ENCODE measurements at regions not wholly inside any gene's neighbourhood (a gene's known extent, or its start where the extent isn't known, plus 50 kb on each side); places are given as distances from the start of the nearest gene placed in this dataset.

DNA sequence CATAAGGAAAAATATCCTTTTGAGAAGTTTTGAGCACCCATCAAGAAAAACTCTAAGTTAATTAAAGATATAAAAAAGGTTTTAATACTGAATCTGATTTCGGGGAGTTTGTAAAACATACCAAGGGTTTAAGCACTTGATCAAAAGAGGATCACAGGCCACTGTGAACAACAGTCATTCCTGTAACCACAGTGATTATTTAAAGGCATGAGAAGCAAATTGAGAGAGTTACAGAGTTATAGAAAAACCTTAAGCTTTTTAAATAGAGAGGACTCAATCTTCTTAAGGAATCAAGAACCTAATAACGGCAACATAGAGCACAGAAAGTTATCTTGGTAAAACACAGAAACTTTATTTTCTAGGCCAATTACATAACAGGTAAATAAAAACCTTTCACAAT is 831.6 kb downstream of the C6orf118 start:
- TF ChIP-seq, protein P1, sequence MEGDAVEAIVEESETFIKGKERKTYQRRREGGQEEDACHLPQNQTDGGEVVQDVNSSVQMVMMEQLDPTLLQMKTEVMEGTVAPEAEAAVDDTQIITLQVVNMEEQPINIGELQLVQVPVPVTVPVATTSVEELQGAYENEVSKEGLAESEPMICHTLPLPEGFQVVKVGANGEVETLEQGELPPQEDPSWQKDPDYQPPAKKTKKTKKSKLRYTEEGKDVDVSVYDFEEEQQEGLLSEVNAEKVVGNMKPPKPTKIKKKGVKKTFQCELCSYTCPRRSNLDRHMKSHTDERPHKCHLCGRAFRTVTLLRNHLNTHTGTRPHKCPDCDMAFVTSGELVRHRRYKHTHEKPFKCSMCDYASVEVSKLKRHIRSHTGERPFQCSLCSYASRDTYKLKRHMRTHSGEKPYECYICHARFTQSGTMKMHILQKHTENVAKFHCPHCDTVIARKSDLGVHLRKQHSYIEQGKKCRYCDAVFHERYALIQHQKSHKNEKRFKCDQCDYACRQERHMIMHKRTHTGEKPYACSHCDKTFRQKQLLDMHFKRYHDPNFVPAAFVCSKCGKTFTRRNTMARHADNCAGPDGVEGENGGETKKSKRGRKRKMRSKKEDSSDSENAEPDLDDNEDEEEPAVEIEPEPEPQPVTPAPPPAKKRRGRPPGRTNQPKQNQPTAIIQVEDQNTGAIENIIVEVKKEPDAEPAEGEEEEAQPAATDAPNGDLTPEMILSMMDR (IDR thresholded peaks at IDR 0.05; ENCODE audit: low read length), result no peak
- TF ChIP-seq EZH2 (optimal IDR thresholded peaks at IDR 0.05; ENCODE audit: low read depth, low read length), result no peak
- no peak for TF ChIP-seq EZH2phosphoT487 (IDR thresholded peaks at IDR 0.05; ENCODE audit: low read length)

Data from MM.1S (cell line).